ENCODE measurements at regions not wholly inside any gene's neighbourhood (a gene's known extent, or its start where the extent isn't known, plus 50 kb on each side); places are given as distances from the start of the nearest gene placed in this dataset.

- no peak for DNase-seq (ENCODE audit: low read depth)
Observed at GRCh38 chr15:98420837-98421236, 227.5 kb upstream of the IGF1R start.

GRCh38 chr15:98421419-98422129, 226.8 kb upstream of the IGF1R start:
- DNase-seq (ENCODE audit: low read depth): peak; percentile 74

- DNase-seq (ENCODE audit: low read depth): no peak
Observed at GRCh38 chr15:98422130-98422478, 226.2 kb upstream of the IGF1R start.

- no peak for DNase-seq (ENCODE audit: low read depth)
Observed at GRCh38 chr15:98425173-98425572, 223.2 kb upstream of the IGF1R start.

GRCh38 chr15:98427321-98427720, 221.0 kb upstream of the IGF1R start:
- no peak for DNase-seq (ENCODE audit: low read depth)

- DNase-seq (ENCODE audit: low read depth): peak; percentile 74
Observed at GRCh38 chr15:98428253-98428989, 219.9 kb upstream of the IGF1R start.

GRCh38 chr15:98431171-98431570, 217.2 kb upstream of the IGF1R start:
- DNase-seq (ENCODE audit: low read depth): no peak

GRCh38 chr15:98433346-98433745, 215.0 kb upstream of the IGF1R start:
- peak; percentile 72 for DNase-seq (ENCODE audit: low read depth)

- no peak for DNase-seq (ENCODE audit: low read depth)
Observed at GRCh38 chr15:98433856-98434255, 214.5 kb upstream of the IGF1R start.

GRCh38 chr15:98437752-98438151, 210.6 kb upstream of the IGF1R start:
- DNase-seq (ENCODE audit: low read depth): no peak

- DNase-seq (ENCODE audit: low read depth): no peak
Observed at GRCh38 chr15:98438326-98438725, 210.0 kb upstream of the IGF1R start.

GRCh38 chr15:98438907-98439306, 209.4 kb upstream of the IGF1R start:
- no peak for DNase-seq (ENCODE audit: low read depth)

GRCh38 chr15:98439523-98439942, 208.8 kb upstream of the IGF1R start:
- no peak for DNase-seq (ENCODE audit: low read depth)

GRCh38 chr15:98440917-98441316, 207.4 kb upstream of the IGF1R start:
- DNase-seq (ENCODE audit: low read depth): no peak

GRCh38 chr15:98441599-98441998, 206.7 kb upstream of the IGF1R start:
- no peak for DNase-seq (ENCODE audit: low read depth)

- peak; percentile 92 for DNase-seq (ENCODE audit: low read depth)
Observed at GRCh38 chr15:98442379-98442833, 205.9 kb upstream of the IGF1R start.

GRCh38 chr15:98442901-98443300, 205.4 kb upstream of the IGF1R start:
- no peak for DNase-seq (ENCODE audit: low read depth)

GRCh38 chr15:98443526-98443925, 204.8 kb upstream of the IGF1R start:
- no peak for DNase-seq (ENCODE audit: low read depth)

- no peak for DNase-seq (ENCODE audit: low read depth)
Observed at GRCh38 chr15:98444138-98444537, 204.2 kb upstream of the IGF1R start.

GRCh38 chr15:98445315-98445714, 203.0 kb upstream of the IGF1R start:
- DNase-seq (ENCODE audit: low read depth): no peak

GRCh38 chr15:98446083-98446482, 202.3 kb upstream of the IGF1R start:
- no peak for DNase-seq (ENCODE audit: low read depth)

- DNase-seq (ENCODE audit: low read depth): no peak
Observed at GRCh38 chr15:98447069-98447468, 201.3 kb upstream of the IGF1R start.

- DNase-seq (ENCODE audit: low read depth): no peak
Observed at GRCh38 chr15:98451236-98451635, 197.1 kb upstream of the IGF1R start.

Data from Daoy (cell line).